ENCODE measurements at regions not wholly inside any gene's neighbourhood (a gene's known extent, or its start where the extent isn't known, plus 50 kb on each side); places are given as distances from the start of the nearest gene placed in this dataset.

DNA sequence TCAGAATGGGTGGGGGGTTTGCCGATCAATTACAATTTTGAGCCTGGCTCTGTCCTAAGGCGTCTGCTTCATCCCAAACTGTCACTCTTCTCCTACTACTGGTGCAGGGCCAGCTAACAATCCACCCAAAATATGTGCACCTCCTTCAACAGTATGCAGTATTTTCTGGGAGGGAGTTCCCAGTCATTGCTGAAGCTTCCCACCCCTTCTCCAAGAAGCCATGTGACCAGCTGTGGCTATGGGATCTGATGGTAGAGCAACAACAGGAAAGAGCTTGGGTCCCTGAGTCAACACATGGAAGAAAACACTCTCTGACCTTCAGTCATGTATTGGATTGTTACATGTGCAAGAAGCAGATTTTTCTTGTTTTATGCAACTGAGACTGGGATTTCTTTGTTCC, 185.7 kb upstream of the GHITM start:
- Histone ChIP-seq H2AFZ (ENCODE audit: low read depth, low read length) (no peak overlapping the region), H3K36me3 (ENCODE audit: control insufficient read depth in 2 of 2, extremely low read depth in 1 of 2, insufficient read depth in 2 of 2, low read length in 2 of 2) (no peaks in the 10 kb centered on the region), H3K4me2 (ENCODE audit: insufficient read depth, low read length) (no peak overlapping the region), H3K27ac (ENCODE audit: insufficient read depth, low read depth, low read length) (no peak overlapping the region), H3K79me2 (ENCODE audit: control insufficient read depth, insufficient read depth, low read length) (no peaks in the 10 kb centered on the region), H3K27me3 (ENCODE audit: control insufficient read depth in 2 of 2, insufficient read depth in 2 of 2, low read length in 2 of 2) (no peaks in the 10 kb centered on the region), H3K9ac (replicated peaks; ENCODE audit: extremely low read depth, insufficient read depth, low read length) (no peak overlapping the region), H3K4me3 (replicated peaks in 1 of 3; ENCODE audit: insufficient read depth in 1 of 3, low read depth in 1 of 3, low read length in 3 of 3) (no peak overlapping the region), H4K20me1 (replicated peaks; ENCODE audit: control insufficient read depth, extremely low read depth, insufficient read depth, low read length) (no peaks in the 10 kb centered on the region), H3K9me1 (replicated peaks; ENCODE audit: control insufficient read depth, extremely low read depth, insufficient read depth, low read length) (no peaks in the 10 kb centered on the region), H3K4me1 (ENCODE audit: control insufficient read depth, extremely low read depth, insufficient read depth, low read length) (no peaks in the 10 kb centered on the region), H3K9me3 (replicated peaks; ENCODE audit: control insufficient read depth, insufficient read depth, low read length) (no peaks in the 10 kb centered on the region)
- ChIA-PET CTCF (no interaction called here), POLR2A (no interaction called here)
- dilution Hi-C loops (cut with MboI; ENCODE audit: extremely low pct_ligation_motif_present, low sequenced_read_pairs) (no loop called here), intact Hi-C loops (cut with micrococcal nuclease) (no loop called here)
- DNase-seq (ENCODE audit: low read depth, low spot score) (no peak), FAIRE-seq (no peak)
- no TSS peak for BruUV-seq (replicated peaks)
- TF ChIP-seq GATA2 (IDR thresholded peaks at IDR 0.05; ENCODE audit: insufficient read depth, insufficient read length, low read depth, low read length): no peak
- no peak for TF ChIP-seq MYC (IDR thresholded peaks at IDR 0.05; ENCODE audit: low read depth, low read length)
- no peak for TF ChIP-seq POLR2AphosphoS5 (IDR thresholded peaks at IDR 0.05; ENCODE audit: insufficient read depth, low read depth, low read length)
- no peak for TF ChIP-seq EZH2 (IDR thresholded peaks at IDR 0.05; ENCODE audit: borderline replicate concordance, low read depth, low read length, severe bottlenecking)
- TF ChIP-seq, protein P1, sequence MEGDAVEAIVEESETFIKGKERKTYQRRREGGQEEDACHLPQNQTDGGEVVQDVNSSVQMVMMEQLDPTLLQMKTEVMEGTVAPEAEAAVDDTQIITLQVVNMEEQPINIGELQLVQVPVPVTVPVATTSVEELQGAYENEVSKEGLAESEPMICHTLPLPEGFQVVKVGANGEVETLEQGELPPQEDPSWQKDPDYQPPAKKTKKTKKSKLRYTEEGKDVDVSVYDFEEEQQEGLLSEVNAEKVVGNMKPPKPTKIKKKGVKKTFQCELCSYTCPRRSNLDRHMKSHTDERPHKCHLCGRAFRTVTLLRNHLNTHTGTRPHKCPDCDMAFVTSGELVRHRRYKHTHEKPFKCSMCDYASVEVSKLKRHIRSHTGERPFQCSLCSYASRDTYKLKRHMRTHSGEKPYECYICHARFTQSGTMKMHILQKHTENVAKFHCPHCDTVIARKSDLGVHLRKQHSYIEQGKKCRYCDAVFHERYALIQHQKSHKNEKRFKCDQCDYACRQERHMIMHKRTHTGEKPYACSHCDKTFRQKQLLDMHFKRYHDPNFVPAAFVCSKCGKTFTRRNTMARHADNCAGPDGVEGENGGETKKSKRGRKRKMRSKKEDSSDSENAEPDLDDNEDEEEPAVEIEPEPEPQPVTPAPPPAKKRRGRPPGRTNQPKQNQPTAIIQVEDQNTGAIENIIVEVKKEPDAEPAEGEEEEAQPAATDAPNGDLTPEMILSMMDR (IDR thresholded peaks at IDR 0.05; ENCODE audit: extremely low read depth in 1 of 2, insufficient read depth in 1 of 2, low read depth in 1 of 2, low read length in 2 of 2): no peak
- TF ChIP-seq, protein P2, sequence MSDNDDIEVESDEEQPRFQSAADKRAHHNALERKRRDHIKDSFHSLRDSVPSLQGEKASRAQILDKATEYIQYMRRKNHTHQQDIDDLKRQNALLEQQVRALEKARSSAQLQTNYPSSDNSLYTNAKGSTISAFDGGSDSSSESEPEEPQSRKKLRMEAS (IDR thresholded peaks at IDR 0.05; ENCODE audit: insufficient read depth, insufficient read length): no peak
- TF ChIP-seq POLR2A (IDR thresholded peaks at IDR 0.05; ENCODE audit: low read depth, low read length): no peak
- TF ChIP-seq JUN (IDR thresholded peaks at IDR 0.05; ENCODE audit: borderline replicate concordance, insufficient read depth, insufficient read length, low read depth): no peak

Data from endothelial cell of umbilical vein (primary cell).